ENCODE measurements at regions not wholly inside any gene's neighbourhood (a gene's known extent, or its start where the extent isn't known, plus 50 kb on each side); places are given as distances from the start of the nearest gene placed in this dataset.

DNA sequence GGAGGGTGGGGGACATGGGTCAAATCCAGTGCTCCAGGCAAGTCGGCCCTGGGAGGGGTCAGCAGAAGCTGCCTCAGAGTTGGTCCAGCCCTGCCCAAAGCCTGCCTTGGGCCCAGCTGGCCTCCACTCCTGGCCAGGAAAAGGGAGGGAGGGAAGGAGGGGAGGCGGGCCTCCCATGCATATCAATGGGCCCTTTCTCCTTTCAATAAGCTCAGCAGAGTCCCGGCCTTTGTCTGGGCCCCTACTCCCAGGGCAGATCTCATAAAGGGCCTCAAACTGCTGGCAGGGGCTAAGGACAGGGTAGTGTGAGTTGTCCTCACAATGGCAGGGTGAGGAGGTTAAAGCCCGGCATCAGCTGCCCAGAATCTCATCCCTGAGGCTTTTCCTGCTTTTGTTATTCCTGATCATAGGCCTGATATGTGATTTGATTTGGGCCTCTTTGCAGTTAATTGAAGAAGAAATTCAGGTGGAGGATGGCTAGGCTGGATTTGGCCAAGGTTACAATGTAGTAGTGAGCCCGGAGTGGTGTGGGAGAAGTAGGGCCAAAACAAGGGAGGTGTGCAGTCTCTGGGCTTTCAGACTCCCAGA, 121.1 kb upstream of the ATP6AP2 start:
- Histone ChIP-seq H3K9me3 (ENCODE audit: low read length) (no peaks in the 10 kb centered on the region), H3K9ac (ENCODE audit: insufficient read depth, low read depth, low read length) (no peak overlapping the region), H4K20me1 (ENCODE audit: insufficient read depth, low read length) (no peaks in the 10 kb centered on the region), H3K4me3 (replicated peaks in 1 of 3; ENCODE audit: insufficient read depth in 1 of 3, low read depth in 2 of 3, low read length in 3 of 3) (no peak overlapping the region), H3K4me1 (ENCODE audit: insufficient read depth, low read length) (no peaks in the 10 kb centered on the region), H3K4me2 (ENCODE audit: low read depth, low read length) (no peak overlapping the region), H3K27me3 (ENCODE audit: control insufficient read depth in 1 of 2, insufficient read depth in 2 of 2, low read length in 2 of 2) (0 out of 5 replicates have a peak, but pooled peaks cover 0 to 2% of the 10 kb centered on the region in 2 experiments), H2AFZ (ENCODE audit: low read length) (no peak overlapping the region), H3K27ac (ENCODE audit: extremely low read length, insufficient read depth, low read length) (no peak overlapping the region), H3K36me3 (replicated peaks in 1 of 2; ENCODE audit: control insufficient read depth in 1 of 2, insufficient read depth in 2 of 2, low read length in 2 of 2) (no peaks in the 10 kb centered on the region), H3K79me2 (ENCODE audit: insufficient read depth, low read length) (no peaks in the 10 kb centered on the region)
- intact Hi-C loops (cut with micrococcal nuclease; ENCODE audit: unreplicated experiment) = no loop called here
- ATAC-seq = no peak
- in situ Hi-C loops (cut with HindIII; ENCODE audit: extremely low pct_ligation_motif_present, low pct_unique_long_range_greater_than_20kb) = no loop called here
- POLR2A ChIA-PET = interaction anchor here (0.7 kb wide), 1 partner anchor 54 kb away, joined by 4 read pairs; no protein-coding TSS in a partner anchor
- CTCF ChIA-PET (ENCODE audit: low intra/inter-chr PET ratio, low total read pairs) = no interaction called here
- TF ChIP-seq SOX5 (CRISPR knock-in tag; IDR thresholded peaks at IDR 0.05; ENCODE audit: borderline replicate concordance) = no peak
- TF ChIP-seq YEATS2 (CRISPR knock-in tag; IDR thresholded peaks at IDR 0.05; ENCODE audit: borderline replicate concordance) = no peak
- no peak for TF ChIP-seq MAF1 (CRISPR knock-in tag; IDR thresholded peaks at IDR 0.05; ENCODE audit: borderline replicate concordance)
- TF ChIP-seq ZNF841 (CRISPR knock-in tag; IDR thresholded peaks at IDR 0.05; ENCODE audit: borderline replicate concordance) = no peak
- no peak for TF ChIP-seq IKZF1 (IDR thresholded peaks at IDR 0.05)
- TF ChIP-seq ZNF615 (CRISPR knock-in tag; IDR thresholded peaks at IDR 0.05; ENCODE audit: borderline replicate concordance) = no peak
- no peak for TF ChIP-seq RBM22 (optimal IDR thresholded peaks at IDR 0.05; ENCODE audit: low read length)
- TF ChIP-seq, protein P1, sequence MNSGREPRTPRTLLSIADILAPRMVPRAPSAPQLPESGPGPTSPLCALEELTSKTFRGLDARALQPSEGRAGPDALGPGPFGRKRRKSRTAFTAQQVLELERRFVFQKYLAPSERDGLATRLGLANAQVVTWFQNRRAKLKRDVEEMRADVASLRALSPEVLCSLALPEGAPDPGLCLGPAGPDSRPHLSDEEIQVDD (CRISPR knock-in tag; IDR thresholded peaks at IDR 0.05; ENCODE audit: borderline replicate concordance) = no peak
- no peak for TF ChIP-seq ZNF567 (CRISPR knock-in tag; IDR thresholded peaks at IDR 0.05; ENCODE audit: borderline replicate concordance)
- no peak for TF ChIP-seq SMYD3 (CRISPR knock-in tag; IDR thresholded peaks at IDR 0.05)
- no peak for TF ChIP-seq CBX2 (IDR thresholded peaks at IDR 0.05; ENCODE audit: low read depth, low read length)
- no peak for TF ChIP-seq CBX2 (CRISPR knock-in tag; IDR thresholded peaks at IDR 0.05; ENCODE audit: low read depth)
- no peak for TF ChIP-seq NFYC (CRISPR knock-in tag; IDR thresholded peaks at IDR 0.05)
- no peak for TF ChIP-seq GABPB1 (CRISPR knock-in tag; IDR thresholded peaks at IDR 0.05)
- no peak for TF ChIP-seq ZBTB49 (CRISPR knock-in tag; IDR thresholded peaks at IDR 0.05; ENCODE audit: borderline replicate concordance)
- no TSS peak for BruUV-seq (replicated peaks)
- FAIRE-seq = no peak
- WGBS (ENCODE audit: low lambda C conversion rate) = 88% methylated on average over 2 of the region's 5 CpGs
- no peak for DNase-seq (ENCODE audit: low spot score)

All from HepG2 (cell line).